ENCODE measurements at regions not wholly inside any gene's neighbourhood (a gene's known extent, or its start where the extent isn't known, plus 50 kb on each side); places are given as distances from the start of the nearest gene placed in this dataset.
"Not testable (repeated sequence)": the region's sequence is repeated elsewhere in the genome, so short reads cannot be mapped to it uniquely, and the experiment has no call there.

DNA sequence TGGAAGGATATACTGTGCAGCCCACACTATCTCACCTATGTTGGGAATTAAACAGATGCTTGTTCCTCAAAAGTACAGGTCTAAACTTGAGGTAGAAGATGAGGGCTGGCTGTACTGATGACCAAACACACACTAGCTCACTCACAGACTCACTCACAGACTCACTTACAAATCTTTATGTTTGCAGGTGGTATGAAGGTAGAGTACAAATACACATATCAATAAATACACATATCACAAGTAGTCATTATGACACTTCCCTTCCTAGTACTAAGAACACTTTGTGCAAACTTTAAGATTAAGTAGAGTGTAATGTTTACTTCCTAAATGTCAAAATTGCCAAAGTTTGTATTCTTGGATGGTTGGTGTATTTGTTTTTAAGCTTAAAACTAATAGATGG is 155.4 kb upstream of the KCNQ5 start:
- Mint-ChIP-seq H3K9me3 (ENCODE audit: low read depth) (no peaks in the 10 kb centered on the region), H3K36me3 (ENCODE audit: low read depth) (peaks cover 2% of the 10 kb centered on the region), H3K4me1 (ENCODE audit: low read depth) (no peaks in the 10 kb centered on the region), H3K4me3 (ENCODE audit: unreplicated experiment) (no peak overlapping the region), H3K27me3 (ENCODE audit: low read depth) (peaks cover 14% of the 10 kb centered on the region), H3K27ac (ENCODE audit: unreplicated experiment) (no peak overlapping the region)
- no peak for DNase-seq (ENCODE audit: low spot score)
- TF ChIP-seq, protein P1, sequence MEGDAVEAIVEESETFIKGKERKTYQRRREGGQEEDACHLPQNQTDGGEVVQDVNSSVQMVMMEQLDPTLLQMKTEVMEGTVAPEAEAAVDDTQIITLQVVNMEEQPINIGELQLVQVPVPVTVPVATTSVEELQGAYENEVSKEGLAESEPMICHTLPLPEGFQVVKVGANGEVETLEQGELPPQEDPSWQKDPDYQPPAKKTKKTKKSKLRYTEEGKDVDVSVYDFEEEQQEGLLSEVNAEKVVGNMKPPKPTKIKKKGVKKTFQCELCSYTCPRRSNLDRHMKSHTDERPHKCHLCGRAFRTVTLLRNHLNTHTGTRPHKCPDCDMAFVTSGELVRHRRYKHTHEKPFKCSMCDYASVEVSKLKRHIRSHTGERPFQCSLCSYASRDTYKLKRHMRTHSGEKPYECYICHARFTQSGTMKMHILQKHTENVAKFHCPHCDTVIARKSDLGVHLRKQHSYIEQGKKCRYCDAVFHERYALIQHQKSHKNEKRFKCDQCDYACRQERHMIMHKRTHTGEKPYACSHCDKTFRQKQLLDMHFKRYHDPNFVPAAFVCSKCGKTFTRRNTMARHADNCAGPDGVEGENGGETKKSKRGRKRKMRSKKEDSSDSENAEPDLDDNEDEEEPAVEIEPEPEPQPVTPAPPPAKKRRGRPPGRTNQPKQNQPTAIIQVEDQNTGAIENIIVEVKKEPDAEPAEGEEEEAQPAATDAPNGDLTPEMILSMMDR (IDR thresholded peaks at IDR 0.05): no peak

DNA sequence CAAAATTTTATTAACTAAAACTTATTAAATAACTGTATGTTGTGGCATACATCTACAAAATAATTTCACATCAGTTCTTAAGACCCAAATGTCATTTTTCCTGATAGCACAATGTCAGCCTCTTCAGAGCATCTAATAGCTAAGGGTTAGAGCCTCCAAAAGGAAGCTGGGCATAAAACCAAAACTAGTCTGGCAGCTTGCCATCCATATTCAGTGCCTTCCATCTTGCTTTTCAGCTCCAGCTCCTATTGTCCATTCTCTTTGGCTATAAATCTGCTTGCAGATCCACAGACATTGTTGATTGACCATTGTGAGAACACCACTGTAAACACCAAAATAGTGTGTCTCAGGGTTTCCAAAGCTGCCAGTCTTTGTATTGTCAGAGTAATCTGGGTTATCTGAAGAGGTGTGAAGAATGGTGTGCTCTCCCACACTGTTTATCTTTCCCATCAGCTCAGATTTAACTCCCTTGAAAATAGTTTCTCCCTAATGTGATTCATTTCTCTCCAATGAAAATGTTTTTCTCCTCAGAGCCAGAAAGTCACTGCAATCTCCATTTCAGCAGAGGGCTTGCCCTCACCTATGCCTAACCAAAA is 154.8 kb upstream of the KCNQ5 start:
- Mint-ChIP-seq H3K36me3 (ENCODE audit: low read depth) (peaks cover 2% of the 10 kb centered on the region), H3K27me3 (ENCODE audit: low read depth) (peaks cover 9% of the 10 kb centered on the region), H3K9me3 (ENCODE audit: low read depth) (no peaks in the 10 kb centered on the region), H3K27ac (ENCODE audit: unreplicated experiment) (no peak overlapping the region), H3K4me1 (ENCODE audit: low read depth) (no peaks in the 10 kb centered on the region), H3K4me3 (ENCODE audit: unreplicated experiment) (no peak overlapping the region)
- TF ChIP-seq, protein P1 (IDR thresholded peaks at IDR 0.05): no peak
- no peak for DNase-seq (ENCODE audit: low spot score)

DNA sequence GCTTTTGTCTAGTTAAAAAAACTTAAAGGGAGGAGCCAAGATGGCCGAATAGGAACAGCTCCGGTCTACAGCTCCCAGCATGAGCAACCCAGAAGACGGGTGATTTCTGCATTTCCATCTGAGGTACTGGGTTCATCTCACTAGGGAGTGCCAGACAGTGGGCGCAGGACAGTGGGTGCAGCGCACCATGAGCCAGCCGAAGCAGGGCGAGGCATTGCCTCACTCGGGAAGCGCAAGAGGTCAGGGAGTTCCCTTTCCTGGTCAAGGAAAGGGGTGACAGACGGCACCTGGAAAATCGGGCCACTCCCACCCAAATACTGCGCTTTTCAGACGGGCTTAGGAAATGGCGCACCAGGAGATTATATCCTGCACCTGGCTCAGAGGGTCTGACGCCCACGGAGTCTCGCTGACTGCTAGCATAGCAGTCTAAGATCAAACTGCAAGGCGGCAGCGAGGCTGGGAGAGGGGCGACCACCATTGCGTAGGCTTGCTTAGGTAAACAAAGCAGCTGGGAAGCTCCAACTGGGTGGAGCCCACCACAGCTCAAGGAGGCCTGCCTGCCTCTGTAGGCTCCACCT is 152.4 kb upstream of the KCNQ5 start:
- not testable (repeated sequence) for H3K27me3 Mint-ChIP-seq (ENCODE audit: low read depth); H3K36me3 Mint-ChIP-seq (ENCODE audit: low read depth); H3K27ac Mint-ChIP-seq (ENCODE audit: unreplicated experiment); H3K9me3 Mint-ChIP-seq (ENCODE audit: low read depth); H3K4me1 Mint-ChIP-seq (ENCODE audit: low read depth); DNase-seq (ENCODE audit: low spot score); H3K4me3 Mint-ChIP-seq (ENCODE audit: unreplicated experiment)

DNA sequence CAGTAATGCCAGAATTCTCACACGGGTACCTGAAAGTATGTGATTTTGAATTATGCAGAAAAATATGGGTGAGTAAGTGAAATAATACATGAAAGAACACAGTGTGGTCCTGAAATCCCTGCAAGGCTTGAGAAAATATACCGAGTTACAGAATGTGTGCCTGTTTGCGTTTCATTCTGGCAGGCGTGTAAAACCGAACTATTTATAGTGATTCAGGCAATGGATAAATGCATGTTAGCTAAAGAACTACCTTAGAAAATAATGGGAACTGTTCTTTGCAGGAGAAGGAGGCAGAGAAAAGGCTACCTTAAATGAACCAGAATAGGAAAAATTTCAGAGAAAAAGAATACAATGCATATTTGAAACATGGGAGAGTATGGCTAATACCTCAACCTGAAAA is 145.8 kb upstream of the KCNQ5 start:
- Mint-ChIP-seq H3K36me3 (ENCODE audit: low read depth) (peaks cover 2% of the 10 kb centered on the region), H3K4me3 (ENCODE audit: unreplicated experiment) (no peak overlapping the region), H3K27ac (ENCODE audit: unreplicated experiment) (no peak overlapping the region), H3K4me1 (ENCODE audit: low read depth) (no peaks in the 10 kb centered on the region), H3K9me3 (ENCODE audit: low read depth) (peaks cover 4% of the 10 kb centered on the region), H3K27me3 (ENCODE audit: low read depth) (peaks cover 2% of the 10 kb centered on the region)
- DNase-seq (ENCODE audit: low spot score): no peak
- TF ChIP-seq, protein P1 (IDR thresholded peaks at IDR 0.05): no peak

DNA sequence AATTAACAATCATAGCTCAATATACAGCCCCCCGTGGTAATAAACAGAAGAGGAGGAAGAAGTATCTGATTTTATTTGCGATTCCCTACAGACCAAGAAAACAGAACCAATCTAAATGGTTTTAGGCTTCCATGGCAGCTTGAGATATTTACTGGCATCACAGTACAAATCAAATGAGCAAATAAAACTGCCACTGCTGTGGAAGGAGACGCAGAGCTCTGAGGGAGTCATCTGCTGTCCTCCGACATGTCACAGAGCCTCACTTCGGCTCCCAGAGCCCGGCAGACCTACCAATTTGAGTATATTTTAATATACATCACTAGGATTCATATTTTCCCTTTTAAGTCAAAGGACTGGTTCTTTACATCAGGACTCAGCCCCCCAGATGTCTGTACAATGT is 145.2 kb upstream of the KCNQ5 start:
- no peaks in the 10 kb centered on the region for H3K4me1 Mint-ChIP-seq (ENCODE audit: low read depth)
- peaks cover 2% of the 10 kb centered on the region for H3K27me3 Mint-ChIP-seq (ENCODE audit: low read depth)
- peaks cover 4% of the 10 kb centered on the region for H3K9me3 Mint-ChIP-seq (ENCODE audit: low read depth)
- TF ChIP-seq, protein P1 (IDR thresholded peaks at IDR 0.05): no peak
- H3K36me3 Mint-ChIP-seq (ENCODE audit: low read depth): no peaks in the 10 kb centered on the region
- no peak overlapping the region for H3K4me3 Mint-ChIP-seq (ENCODE audit: unreplicated experiment)
- no peak for DNase-seq (ENCODE audit: low spot score)
- no peak overlapping the region for H3K27ac Mint-ChIP-seq (ENCODE audit: unreplicated experiment)

DNA sequence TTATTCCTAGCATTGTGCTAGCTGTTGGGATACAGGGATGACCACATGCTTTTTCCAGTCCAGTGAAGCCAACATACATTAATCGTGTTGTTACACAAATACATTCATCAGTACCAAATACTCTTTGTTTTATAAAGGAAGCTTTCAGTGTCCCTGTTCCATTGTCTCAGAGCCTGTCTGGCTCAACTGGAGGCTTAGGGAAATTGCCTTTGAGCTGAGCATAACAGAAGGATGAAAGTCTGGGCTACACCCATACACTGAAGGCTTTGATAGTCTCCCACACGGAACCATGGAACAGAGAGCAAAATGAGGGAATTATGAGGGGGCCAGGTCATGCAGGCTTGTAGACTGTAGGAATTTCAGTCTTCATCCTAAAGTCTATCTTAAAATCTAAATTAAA is 126.4 kb upstream of the KCNQ5 start:
- Mint-ChIP-seq H3K36me3 (ENCODE audit: low read depth) (no peaks in the 10 kb centered on the region), H3K4me1 (ENCODE audit: low read depth) (no peaks in the 10 kb centered on the region), H3K27ac (ENCODE audit: unreplicated experiment) (no peak overlapping the region), H3K27me3 (ENCODE audit: low read depth) (peaks cover 21% of the 10 kb centered on the region), H3K9me3 (ENCODE audit: low read depth) (peaks cover 2% of the 10 kb centered on the region), H3K4me3 (ENCODE audit: unreplicated experiment) (no peak overlapping the region)
- TF ChIP-seq, protein P1 (IDR thresholded peaks at IDR 0.05): no peak
- DNase-seq (ENCODE audit: low spot score): no peak
